ENCODE measurements at regions not wholly inside any gene's neighbourhood (a gene's known extent, or its start where the extent isn't known, plus 50 kb on each side); places are given as distances from the start of the nearest gene placed in this dataset.

GRCh38 chr1:81023187-81023724, 777.5 kb upstream of the ADGRL2 start:
- no peak for TF ChIP-seq CTCF (IDR thresholded peaks at IDR 0.05; ENCODE audit: low read length)
- TF ChIP-seq EZH2 (IDR thresholded peaks at IDR 0.05; ENCODE audit: borderline replicate concordance, low read length): no peak
